HCT116 (cell line): ENCODE measurements at regions not wholly inside any gene's neighbourhood (a gene's known extent, or its start where the extent isn't known, plus 50 kb on each side); places are given as distances from the start of the nearest gene placed in this dataset.

Experiments used
- ATF3 ChIP-seq: IDR thresholded peaks from 2 replicates; pipeline ENCODE4 v1.6.1; 2012
- CTCF ChIP-seq, 3 experiments: fragments of 200-600 bp in 1 of 3; sonication (generic) in 1 of 3; IDR thresholded peaks in 2 of 3; conservative IDR thresholded peaks in 1 of 3; 2 replicates each; pipeline ENCODE4 v1.5.1; 2012 to 2017; ENCODE audit warnings: low read depth in 2 of 3, low read length in 2 of 3, antibody characterized with exemption in 1 of 3, borderline replicate concordance in 1 of 3, control low read depth in 1 of 3, mild to moderate bottlenecking in 1 of 3, mixed read lengths in 1 of 3, mixed run types in 1 of 3, moderate library complexity in 1 of 3; ENCODE audit not compliant: insufficient read depth in 1 of 3
- ELF1 ChIP-seq: IDR thresholded peaks from 2 replicates; pipeline ENCODE4 v1.6.1; 2012; ENCODE audit warnings: low read depth, borderline replicate concordance
- POLR2A ChIP-seq: IDR thresholded peaks from 2 replicates; pipeline ENCODE4 v1.7.0; 2011; ENCODE audit warnings: borderline replicate concordance; ENCODE audit not compliant: insufficient read depth, insufficient read length; ENCODE audit errors: extremely low read depth
- POLR2AphosphoS5 ChIP-seq: IDR thresholded peaks from 2 replicates; pipeline ENCODE4 v1.6.1; 2011; ENCODE audit warnings: mild to moderate bottlenecking, low read depth, low read length, moderate library complexity
- RAD21 ChIP-seq: IDR thresholded peaks from 2 replicates; pipeline ENCODE4 v1.6.1; 2012; ENCODE audit warnings: low read depth, mild to moderate bottlenecking
- SIN3A ChIP-seq: IDR thresholded peaks from 2 replicates; pipeline ENCODE4 v1.6.1; 2012; ENCODE audit warnings: low read depth
- TCF7L2 ChIP-seq: IDR thresholded peaks from 2 replicates; pipeline ENCODE4 v1.7.0; 2011; ENCODE audit warnings: borderline replicate concordance, inconsistent platforms; ENCODE audit not compliant: insufficient read depth, insufficient read length; ENCODE audit errors: extremely low read depth
- YY1 ChIP-seq: IDR thresholded peaks from 2 replicates; pipeline ENCODE4 v1.6.1; 2011; ENCODE audit warnings: low read length, low read depth, moderate library complexity, mild to moderate bottlenecking; ENCODE audit not compliant: insufficient replicate concordance; ENCODE audit errors: extremely low read depth

GRCh38 chr3:55412545-55412944 lies 74.6 kb downstream of the WNT5A start:
- TF ChIP-seq CTCF (IDR thresholded peaks at IDR 0.05 in 2 of 3, conservative IDR thresholded peaks at IDR 0.05 in 1 of 3; ENCODE audit: borderline replicate concordance in 1 of 3, insufficient read depth in 1 of 3, low read depth in 2 of 3, low read length in 2 of 3): no peak
- no peak for TF ChIP-seq ELF1
- TF ChIP-seq SIN3A: no peak
- no peak for TF ChIP-seq POLR2AphosphoS5
- no peak for TF ChIP-seq POLR2A
- no peak for TF ChIP-seq YY1
- no peak for TF ChIP-seq RAD21
- no peak for TF ChIP-seq TCF7L2
- no peak for TF ChIP-seq ATF3
